Kidney (tissue), 13 donors: ENCODE measurements at regions not wholly inside any gene's neighbourhood (a gene's known extent, or its start where the extent isn't known, plus 50 kb on each side); places are given as distances from the start of the nearest gene placed in this dataset.

Experiments
- DNase-seq, 5 donors: peaks; one replicate each; pipeline ENCODE4 v3.0.0-alpha.2; 2013 to 2020
- FAIRE-seq: peaks from 2 replicates; lab custom pipeline; 2012; peaks lifted over from hg19 to GRCh38; lab: Jason Lieb, UNC
- H3K27ac ChIP-seq, 2 donors: one replicate each; pipeline ENCODE4 v1.7.0; 2013; ENCODE audit warnings: low read depth in 2 of 2, low read length in 2 of 2, inconsistent platforms in 1 of 2
- H3K27me3 ChIP-seq: one replicate; pipeline ENCODE4 v1.7.1; 2013; ENCODE audit warnings: low read length, inconsistent platforms; ENCODE audit not compliant: control insufficient read depth, insufficient read depth
- H3K36me3 ChIP-seq, 3 donors: one replicate each; pipeline versions ENCODE4 v1.7.0 to v1.7.1; 2013; ENCODE audit warnings: low read length in 3 of 3, control low read depth in 1 of 3, inconsistent platforms in 1 of 3; ENCODE audit not compliant: insufficient read depth in 3 of 3, control insufficient read depth in 2 of 3
- H3K4me1 ChIP-seq, 3 donors: one replicate each; pipeline versions ENCODE4 v1.7.0 to v1.7.1; 2013; ENCODE audit warnings: low read length in 3 of 3, inconsistent platforms in 1 of 3, low read depth in 1 of 3; ENCODE audit not compliant: control insufficient read depth in 2 of 3, insufficient read depth in 2 of 3
- H3K4me3 ChIP-seq, 3 donors: one replicate each; pipeline versions ENCODE4 v1.7.0 to v1.8.1; 2013; ENCODE audit warnings: low read length in 3 of 3, control low read depth in 1 of 3, inconsistent platforms in 1 of 3
- H3K9ac ChIP-seq, 3 donors: one replicate each; pipeline versions ENCODE4 v1.7.0 to v1.7.1; 2013; ENCODE audit warnings: low read length in 3 of 3, control low read depth in 1 of 3, inconsistent platforms in 1 of 3
- H3K9me3 ChIP-seq, 3 donors: one replicate each; pipeline versions ENCODE4 v1.7.0 to v1.7.1; 2013; ENCODE audit warnings: low read length in 3 of 3, control low read depth in 1 of 3, inconsistent platforms in 1 of 3; ENCODE audit not compliant: control insufficient read depth in 2 of 3, insufficient read depth in 1 of 3
- intact Hi-C: fragments of 100-400 bp; cut with DNase I; formaldehyde crosslinking; loops from one replicate; pipeline ENCODE4 v1.11.1; 2022
- TF ChIP-seq, protein P1 (sequence below): IDR thresholded peaks from 3 replicates; pipeline ENCODE4 v1.5.1; 2012; ENCODE audit warnings: mild to moderate bottlenecking, moderate library complexity, borderline replicate concordance; ENCODE audit not compliant: insufficient read depth; ENCODE audit errors: extremely low read depth
- donor health status: control.
- donor health status: control.
- donor health status: control.
- donor health status: control.
- donor health status: control.
- donor health status: DM: yes; HTN: yes; CAD: no.
- donor health status: Normal renal cell carcinoma (clear cell type).

DNA sequence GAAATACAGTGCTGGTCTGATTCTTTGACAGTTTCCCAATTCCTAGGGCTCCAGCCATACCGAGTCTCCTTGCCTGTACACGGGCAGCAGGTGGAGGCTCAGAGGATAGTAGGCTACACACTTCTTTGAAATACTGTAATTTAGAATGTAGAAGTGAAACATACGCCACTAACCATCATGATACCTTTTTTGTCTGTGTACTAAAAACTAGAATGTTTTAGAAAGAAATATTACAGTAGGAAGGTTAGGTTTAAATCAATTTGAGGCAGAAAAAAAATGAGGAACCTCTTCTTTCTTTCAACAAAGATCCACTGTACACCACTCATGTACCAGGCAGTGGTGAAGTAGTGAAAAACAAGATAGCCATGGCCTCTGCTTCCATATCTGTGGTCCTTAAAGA is 354.7 kb downstream of the MCTP2 start:
- Histone ChIP-seq H3K4me1 (no peaks in the 10 kb centered on the region), H3K36me3 (no peaks in the 10 kb centered on the region), H3K4me3 (no peak overlapping the region), H3K9ac (no peak overlapping the region), H3K9me3 (no peaks in the 10 kb centered on the region), H3K27ac (no peak overlapping the region), H3K27me3 (no peaks in the 10 kb centered on the region)
- no peak for DNase-seq
- intact Hi-C loops: no loop called here
- TF ChIP-seq, protein P1, sequence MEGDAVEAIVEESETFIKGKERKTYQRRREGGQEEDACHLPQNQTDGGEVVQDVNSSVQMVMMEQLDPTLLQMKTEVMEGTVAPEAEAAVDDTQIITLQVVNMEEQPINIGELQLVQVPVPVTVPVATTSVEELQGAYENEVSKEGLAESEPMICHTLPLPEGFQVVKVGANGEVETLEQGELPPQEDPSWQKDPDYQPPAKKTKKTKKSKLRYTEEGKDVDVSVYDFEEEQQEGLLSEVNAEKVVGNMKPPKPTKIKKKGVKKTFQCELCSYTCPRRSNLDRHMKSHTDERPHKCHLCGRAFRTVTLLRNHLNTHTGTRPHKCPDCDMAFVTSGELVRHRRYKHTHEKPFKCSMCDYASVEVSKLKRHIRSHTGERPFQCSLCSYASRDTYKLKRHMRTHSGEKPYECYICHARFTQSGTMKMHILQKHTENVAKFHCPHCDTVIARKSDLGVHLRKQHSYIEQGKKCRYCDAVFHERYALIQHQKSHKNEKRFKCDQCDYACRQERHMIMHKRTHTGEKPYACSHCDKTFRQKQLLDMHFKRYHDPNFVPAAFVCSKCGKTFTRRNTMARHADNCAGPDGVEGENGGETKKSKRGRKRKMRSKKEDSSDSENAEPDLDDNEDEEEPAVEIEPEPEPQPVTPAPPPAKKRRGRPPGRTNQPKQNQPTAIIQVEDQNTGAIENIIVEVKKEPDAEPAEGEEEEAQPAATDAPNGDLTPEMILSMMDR: no peak
- FAIRE-seq: no peak

DNA sequence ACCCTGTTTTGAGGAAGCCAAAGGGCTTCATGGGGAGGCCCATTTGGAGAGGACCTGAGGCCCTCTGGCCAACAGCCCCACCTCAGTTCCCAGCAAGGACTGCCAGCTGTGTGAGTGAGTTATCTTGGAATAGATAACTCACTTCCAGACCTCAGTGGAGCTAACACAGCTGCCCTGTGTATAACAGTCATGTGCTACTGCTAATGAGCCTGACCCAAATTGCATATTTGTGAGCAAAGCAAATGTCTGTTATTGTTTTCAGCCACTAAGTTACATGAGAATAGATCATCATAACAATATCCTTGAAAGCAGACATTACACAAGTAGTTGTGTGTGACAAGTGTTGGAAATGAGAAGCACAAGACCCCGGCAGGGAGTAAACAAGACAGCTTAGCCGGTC is 355.8 kb downstream of the MCTP2 start:
- Histone ChIP-seq H3K27me3 (no peaks in the 10 kb centered on the region), H3K4me1 (no peaks in the 10 kb centered on the region), H3K9ac (no peak overlapping the region), H3K27ac (no peak overlapping the region), H3K9me3 (no peaks in the 10 kb centered on the region), H3K36me3 (no peaks in the 10 kb centered on the region), H3K4me3 (no peak overlapping the region)
- TF ChIP-seq, protein P1: no peak
- intact Hi-C loops: no loop called here
- FAIRE-seq: no peak
- DNase-seq: peak in 1 of 5 donors; percentile 17

DNA sequence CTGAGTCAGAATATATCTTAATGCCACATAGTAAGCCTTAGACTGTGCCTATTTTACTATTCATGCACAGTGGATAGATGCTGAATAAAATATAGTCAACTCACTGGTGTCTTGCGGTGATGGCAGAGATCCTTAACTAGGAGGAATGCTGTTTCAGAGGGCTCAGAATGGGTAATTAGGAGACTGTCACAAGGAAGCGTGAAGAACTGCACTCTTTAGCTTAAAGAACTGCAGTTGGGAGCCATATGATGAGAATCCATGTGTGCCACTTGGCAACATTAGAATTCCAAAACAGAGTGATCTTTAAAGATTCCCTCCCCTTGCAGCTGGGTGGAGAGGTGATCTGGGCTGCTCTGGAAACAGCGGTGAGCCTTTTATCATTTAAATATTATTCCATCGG is 357.6 kb downstream of the MCTP2 start:
- intact Hi-C loops: no loop called here
- TF ChIP-seq, protein P1: no peak
- H3K4me3 ChIP-seq: no peak overlapping the region
- no peaks in the 10 kb centered on the region for H3K9me3 ChIP-seq
- H3K36me3 ChIP-seq: no peaks in the 10 kb centered on the region
- H3K27ac ChIP-seq: no peak overlapping the region
- DNase-seq (no peak), FAIRE-seq (no peak)
- no peak overlapping the region for H3K9ac ChIP-seq
- H3K27me3 ChIP-seq: no peaks in the 10 kb centered on the region
- H3K4me1 ChIP-seq: no peaks in the 10 kb centered on the region

DNA sequence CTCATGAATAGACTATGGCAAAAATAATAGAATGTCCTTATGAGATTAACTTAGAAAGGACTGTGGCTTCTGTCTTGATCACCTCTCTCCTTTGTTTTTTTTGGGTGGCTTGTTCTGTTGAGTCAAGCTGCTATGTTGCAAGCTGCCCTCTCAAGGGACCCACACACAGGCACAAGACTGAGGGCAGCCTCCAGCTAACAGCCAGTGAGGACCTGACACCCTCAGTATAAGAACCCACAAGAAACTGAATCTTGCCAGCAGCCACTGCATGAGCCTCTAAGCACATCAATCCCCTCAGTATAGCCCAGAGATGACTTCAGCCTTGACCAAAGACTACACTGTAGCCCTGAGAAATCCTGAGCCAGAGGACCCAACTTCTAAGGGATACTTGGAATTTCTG is 361.1 kb downstream of the MCTP2 start:
- H3K9me3 ChIP-seq: no peaks in the 10 kb centered on the region
- no peak overlapping the region for H3K4me3 ChIP-seq
- no peaks in the 10 kb centered on the region for H3K27me3 ChIP-seq
- intact Hi-C loops: no loop called here
- no peak overlapping the region for H3K27ac ChIP-seq
- H3K9ac ChIP-seq: no peak overlapping the region
- no peaks in the 10 kb centered on the region for H3K36me3 ChIP-seq
- no peaks in the 10 kb centered on the region for H3K4me1 ChIP-seq
- TF ChIP-seq, protein P1: no peak
- FAIRE-seq (no peak), DNase-seq (no peak)
